ENCODE measurements at regions not wholly inside any gene's neighbourhood (a gene's known extent, or its start where the extent isn't known, plus 50 kb on each side); places are given as distances from the start of the nearest gene placed in this dataset.

GRCh38 chr5:27392716-27393115 lies 354.3 kb upstream of the CDH9 start:
- Histone ChIP-seq H3K27me3 (ENCODE audit: insufficient read depth, poor library complexity, severe bottlenecking) (no peaks in the 10 kb centered on the region), H3K9me3 (ENCODE audit: severe bottlenecking) (no peaks in the 10 kb centered on the region), H3K27ac (ENCODE audit: poor library complexity, severe bottlenecking) (no peak overlapping the region), H3K4me3 (ENCODE audit: severe bottlenecking) (no peak overlapping the region), H3K36me3 (ENCODE audit: low read depth) (no peaks in the 10 kb centered on the region), H3K4me1 (ENCODE audit: insufficient read depth, poor library complexity, severe bottlenecking) (no peaks in the 10 kb centered on the region)
- no peak for TF ChIP-seq CTCF (IDR thresholded peaks at IDR 0.05; ENCODE audit: poor library complexity, severe bottlenecking)
- no peak for DNase-seq (ENCODE audit: low spot score)
- no peak for ATAC-seq (ENCODE audit: low read depth)

- DNase-seq (ENCODE audit: low spot score) (no peak), ATAC-seq (ENCODE audit: low read depth) (no peak)
- H3K4me3 ChIP-seq (ENCODE audit: severe bottlenecking) = no peak overlapping the region
- H3K9me3 ChIP-seq (ENCODE audit: severe bottlenecking) = no peaks in the 10 kb centered on the region
- no peak for TF ChIP-seq CTCF (IDR thresholded peaks at IDR 0.05; ENCODE audit: poor library complexity, severe bottlenecking)
- no peaks in the 10 kb centered on the region for H3K36me3 ChIP-seq (ENCODE audit: low read depth)
- H3K27ac ChIP-seq (ENCODE audit: poor library complexity, severe bottlenecking) = no peak overlapping the region
- H3K4me1 ChIP-seq (ENCODE audit: insufficient read depth, poor library complexity, severe bottlenecking) = no peaks in the 10 kb centered on the region
- H3K27me3 ChIP-seq (ENCODE audit: insufficient read depth, poor library complexity, severe bottlenecking) = no peaks in the 10 kb centered on the region
Observed at GRCh38 chr5:27389696-27390095, 351.3 kb upstream of the CDH9 start.

GRCh38 chr5:27388755-27389154 lies 350.4 kb upstream of the CDH9 start:
- Histone ChIP-seq H3K27me3 (ENCODE audit: insufficient read depth, poor library complexity, severe bottlenecking) (no peaks in the 10 kb centered on the region), H3K27ac (ENCODE audit: poor library complexity, severe bottlenecking) (no peak overlapping the region), H3K4me3 (ENCODE audit: severe bottlenecking) (no peak overlapping the region), H3K4me1 (ENCODE audit: insufficient read depth, poor library complexity, severe bottlenecking) (no peaks in the 10 kb centered on the region), H3K36me3 (ENCODE audit: low read depth) (no peaks in the 10 kb centered on the region), H3K9me3 (ENCODE audit: severe bottlenecking) (no peaks in the 10 kb centered on the region)
- no peak for DNase-seq (ENCODE audit: low spot score)
- no peak for ATAC-seq (ENCODE audit: low read depth)
- TF ChIP-seq CTCF (IDR thresholded peaks at IDR 0.05; ENCODE audit: poor library complexity, severe bottlenecking) = no peak

- H3K9me3 ChIP-seq (ENCODE audit: severe bottlenecking) = no peaks in the 10 kb centered on the region
- no peak overlapping the region for H3K4me3 ChIP-seq (ENCODE audit: severe bottlenecking)
- H3K36me3 ChIP-seq (ENCODE audit: low read depth) = no peaks in the 10 kb centered on the region
- no peak overlapping the region for H3K27ac ChIP-seq (ENCODE audit: poor library complexity, severe bottlenecking)
- no peak for TF ChIP-seq CTCF (IDR thresholded peaks at IDR 0.05; ENCODE audit: poor library complexity, severe bottlenecking)
- DNase-seq (ENCODE audit: low spot score) (no peak), ATAC-seq (ENCODE audit: low read depth) (no peak)
- H3K4me1 ChIP-seq (ENCODE audit: insufficient read depth, poor library complexity, severe bottlenecking) = no peaks in the 10 kb centered on the region
- no peaks in the 10 kb centered on the region for H3K27me3 ChIP-seq (ENCODE audit: insufficient read depth, poor library complexity, severe bottlenecking)
Observed at GRCh38 chr5:27387535-27388073, 349.2 kb upstream of the CDH9 start.

GRCh38 chr5:27381686-27382085 lies 343.3 kb upstream of the CDH9 start:
- TF ChIP-seq CTCF (IDR thresholded peaks at IDR 0.05; ENCODE audit: poor library complexity, severe bottlenecking) = no peak
- no peaks in the 10 kb centered on the region for H3K27me3 ChIP-seq (ENCODE audit: insufficient read depth, poor library complexity, severe bottlenecking)
- H3K4me1 ChIP-seq (ENCODE audit: insufficient read depth, poor library complexity, severe bottlenecking) = no peaks in the 10 kb centered on the region
- DNase-seq (ENCODE audit: low spot score) (no peak), ATAC-seq (ENCODE audit: low read depth) (no peak)
- no peaks in the 10 kb centered on the region for H3K36me3 ChIP-seq (ENCODE audit: low read depth)
- no peak overlapping the region for H3K27ac ChIP-seq (ENCODE audit: poor library complexity, severe bottlenecking)
- no peak overlapping the region for H3K4me3 ChIP-seq (ENCODE audit: severe bottlenecking)
- H3K9me3 ChIP-seq (ENCODE audit: severe bottlenecking) = no peaks in the 10 kb centered on the region
